Hepatocyte (in vitro differentiated cells): ENCODE measurements at regions not wholly inside any gene's neighbourhood (a gene's known extent, or its start where the extent isn't known, plus 50 kb on each side); places are given as distances from the start of the nearest gene placed in this dataset.

ENCODE experiments used
- DNase-seq: peaks from one replicate; pipeline ENCODE4 v3.0.0-alpha.2; 2016; ENCODE audit warnings: low spot score
- H2AFZ ChIP-seq: fragments of 200-600 bp; sonication (generic); 2 replicates; pipeline ENCODE4 v1.6.0; 2016; ENCODE audit warnings: antibody characterized with exemption, mild to moderate bottlenecking
- H3K27ac ChIP-seq: fragments of 200-600 bp; sonication (generic); 2 replicates; pipeline ENCODE4 v1.5.1; 2016; ENCODE audit warnings: mild to moderate bottlenecking
- H3K27me3 ChIP-seq: fragments of 200-600 bp; sonication (generic); 2 replicates; pipeline ENCODE4 v1.6.1; 2016
- H3K36me3 ChIP-seq: fragments of 200-600 bp; sonication (generic); replicated peaks from 2 replicates; pipeline ENCODE4 v1.5.1; 2016; ENCODE audit warnings: low read depth; ENCODE audit not compliant: insufficient read depth
- H3K4me1 ChIP-seq: fragments of 200-600 bp; sonication (generic); 2 replicates; pipeline ENCODE4 v1.5.1; 2016; ENCODE audit warnings: mild to moderate bottlenecking, moderate library complexity; ENCODE audit not compliant: insufficient read depth
- H3K4me2 ChIP-seq: fragments of 200-600 bp; sonication (generic); 2 replicates; pipeline ENCODE4 v1.6.0; 2016
- H3K4me3 ChIP-seq: fragments of 200-600 bp; sonication (generic); 2 replicates; pipeline ENCODE4 v1.5.1; 2016; ENCODE audit warnings: mild to moderate bottlenecking
- H3K79me2 ChIP-seq: fragments of 200-600 bp; sonication (generic); 2 replicates; pipeline ENCODE4 v1.6.0; 2017; ENCODE audit warnings: mild to moderate bottlenecking
- H3K9me2 ChIP-seq: fragments of 200-600 bp; sonication (generic); replicated peaks from 2 replicates; pipeline ENCODE4 v1.6.0; 2017; ENCODE audit warnings: mild to moderate bottlenecking; ENCODE audit not compliant: insufficient read depth
- H3K9me3 ChIP-seq: fragments of 200-600 bp; sonication (generic); 2 replicates; pipeline ENCODE4 v1.5.1; 2016; ENCODE audit warnings: low read depth, mild to moderate bottlenecking
- H4K20me1 ChIP-seq: fragments of 200-600 bp; sonication (generic); 2 replicates; pipeline ENCODE4 v1.6.0; 2016; ENCODE audit warnings: mild to moderate bottlenecking; ENCODE audit not compliant: insufficient read depth, poor library complexity, severe bottlenecking
- CTCF ChIP-seq: fragments of 200-600 bp; sonication (generic); IDR thresholded peaks from 2 replicates; pipeline ENCODE4 v1.5.1; 2016; ENCODE audit warnings: antibody characterized with exemption, mild to moderate bottlenecking; ENCODE audit not compliant: poor library complexity
- EZH2 ChIP-seq: fragments of 200-600 bp; sonication (generic); IDR thresholded peaks from 2 replicates; pipeline ENCODE4 v1.6.1; 2016; ENCODE audit warnings: antibody characterized with exemption, mild to moderate bottlenecking, borderline replicate concordance
- EZH2phosphoT487 ChIP-seq: fragments of 200-600 bp; sonication (generic); IDR thresholded peaks from one replicate; pipeline ENCODE4 v1.6.1; 2018; ENCODE audit warnings: antibody characterized with exemption, mild to moderate bottlenecking, low read depth, moderate library complexity; ENCODE audit not compliant: unreplicated experiment, severe bottlenecking
- WGBS: methylation state at CpG from one replicate; pipeline ENCODE4 v1.1.6; 2016; ENCODE audit warnings: low lambda C conversion rate; ENCODE audit errors: missing lambda C conversion rate; 5-methylcytosine and 5-hydroxymethylcytosine counted together

GRCh38 chr11:105219269-105219668 lies 79.7 kb upstream of the CARD18 start:
- TF ChIP-seq EZH2phosphoT487 = no peak
- DNase-seq = no peak
- H2AFZ ChIP-seq = no peak overlapping the region
- H3K79me2 ChIP-seq = no peaks in the 10 kb centered on the region
- WGBS = 94% methylated on average over 10 of the region's 10 CpGs
- H3K36me3 ChIP-seq = no peaks in the 10 kb centered on the region
- no peak overlapping the region for H3K4me3 ChIP-seq
- H4K20me1 ChIP-seq = no peaks in the 10 kb centered on the region
- H3K9me3 ChIP-seq = no peaks in the 10 kb centered on the region
- no peaks in the 10 kb centered on the region for H3K9me2 ChIP-seq
- no peaks in the 10 kb centered on the region for H3K27me3 ChIP-seq
- no peak overlapping the region for H3K27ac ChIP-seq
- H3K4me1 ChIP-seq = no peaks in the 10 kb centered on the region
- no peak overlapping the region for H3K4me2 ChIP-seq

GRCh38 chr11:105215528-105215927 lies 76.0 kb upstream of the CARD18 start:
- TF ChIP-seq EZH2phosphoT487 = no peak
- Histone ChIP-seq H3K27ac (no peak overlapping the region), H3K27me3 (no peaks in the 10 kb centered on the region), H2AFZ (no peak overlapping the region), H3K4me1 (no peaks in the 10 kb centered on the region), H3K4me3 (no peak overlapping the region), H3K9me3 (no peaks in the 10 kb centered on the region), H3K79me2 (no peaks in the 10 kb centered on the region), H3K4me2 (no peak overlapping the region), H3K36me3 (no peaks in the 10 kb centered on the region), H4K20me1 (no peaks in the 10 kb centered on the region), H3K9me2 (no peaks in the 10 kb centered on the region)
- no peak for DNase-seq
- 100% methylated on average over 1 of the region's 1 CpG for WGBS

- H3K4me2 ChIP-seq = no peak overlapping the region
- no peak for DNase-seq
- H4K20me1 ChIP-seq = no peaks in the 10 kb centered on the region
- 68% methylated on average over 5 of the region's 5 CpGs for WGBS
- H3K79me2 ChIP-seq = no peaks in the 10 kb centered on the region
- H3K9me2 ChIP-seq = no peaks in the 10 kb centered on the region
- H3K4me1 ChIP-seq = no peaks in the 10 kb centered on the region
- TF ChIP-seq EZH2 = no peak
- TF ChIP-seq EZH2phosphoT487 = no peak
- no peak for TF ChIP-seq CTCF
- H3K9me3 ChIP-seq = no peaks in the 10 kb centered on the region
- no peaks in the 10 kb centered on the region for H3K27me3 ChIP-seq
- H3K36me3 ChIP-seq = no peaks in the 10 kb centered on the region
- no peak overlapping the region for H3K27ac ChIP-seq
- no peak overlapping the region for H2AFZ ChIP-seq
- no peak overlapping the region for H3K4me3 ChIP-seq
These were observed 72.4 kb upstream of the CARD18 start for GRCh38 chr11:105211806-105212554.

- WGBS = 93% methylated on average over 4 of the region's 4 CpGs
- no peak overlapping the region for H2AFZ ChIP-seq
- no peaks in the 10 kb centered on the region for H3K79me2 ChIP-seq
These were observed 68.5 kb upstream of the CARD18 start for GRCh38 chr11:105208019-105208418.

More at GRCh38 chr11:105208019-105208418, 68.5 kb upstream of the CARD18 start:
- no peaks in the 10 kb centered on the region for H3K9me2 ChIP-seq
- H3K4me3 ChIP-seq = no peak overlapping the region
- no peaks in the 10 kb centered on the region for H3K9me3 ChIP-seq
- peaks cover 9% of the 10 kb centered on the region for H3K4me1 ChIP-seq
- TF ChIP-seq EZH2phosphoT487 = no peak
- no peak for TF ChIP-seq EZH2
- TF ChIP-seq CTCF = no peak
- no peaks in the 10 kb centered on the region for H3K27me3 ChIP-seq
- DNase-seq = no peak
- H3K4me2 ChIP-seq = no peak overlapping the region
- H3K27ac ChIP-seq = no peak overlapping the region
- H4K20me1 ChIP-seq = no peaks in the 10 kb centered on the region
- H3K36me3 ChIP-seq = no peaks in the 10 kb centered on the region
